IMR-90 (cell line): ENCODE measurements at regions not wholly inside any gene's neighbourhood (a gene's known extent, or its start where the extent isn't known, plus 50 kb on each side); places are given as distances from the start of the nearest gene placed in this dataset.

Experiments used
- ATAC-seq: fragments of 200-7000 bp; cut with Tn5 transposase; 2 replicates; pipeline ENCODE4 v1.9.1; 2020; ENCODE audit warnings: low read depth, mild to moderate bottlenecking, moderate library complexity
- BruUV-seq: library from RNA; stranded (reverse); fragments of 400-500 nt; replicated peaks from 2 replicates; lab custom pipeline; 2021; lab: Mats Ljungman, UMichigan
- CTCF ChIA-PET: fragments of 300-600 bp; formaldehyde crosslinking; extraction: SDS; loops from one replicate; lab custom pipeline; 2021; ENCODE audit warnings: antibody characterized with exemption; lab: Yijun Ruan, JAX
- POLR2A ChIA-PET: fragments of 300-600 bp; sonication (Branson Sonifier 250); formaldehyde crosslinking; loops from one replicate; lab custom pipeline; 2022; ENCODE audit warnings: antibody characterized with exemption; ENCODE audit not compliant: unreplicated experiment; lab: Charles Lee
- DNase-seq: peaks from one replicate; pipeline ENCODE4 v3.0.0; 2013
- H2AFZ ChIP-seq: replicated peaks from 2 replicates; pipeline ENCODE3; 2013; ENCODE audit warnings: low read length, mild to moderate bottlenecking; ENCODE audit not compliant: poor library complexity
- H2AK5ac ChIP-seq: 2 replicates; pipeline ENCODE4 v1.6.1; 2013; ENCODE audit warnings: low read depth, low read length, inconsistent platforms
- H2AK9ac ChIP-seq: replicated peaks from 2 replicates; pipeline ENCODE3; 2013; ENCODE audit warnings: mild to moderate bottlenecking, low read depth, low read length, moderate library complexity; ENCODE audit not compliant: poor library complexity
- H2BK120ac ChIP-seq: 2 replicates; pipeline ENCODE4 v1.6.1; 2013; ENCODE audit warnings: low read depth, low read length, inconsistent platforms
- H2BK15ac ChIP-seq: 3 replicates; pipeline ENCODE4 v1.6.1; 2013; ENCODE audit warnings: low read depth, low read length, inconsistent platforms
- H2BK20ac ChIP-seq: 2 replicates; pipeline ENCODE4 v1.6.1; 2013; ENCODE audit warnings: low read depth, mild to moderate bottlenecking, inconsistent platforms, low read length, moderate library complexity
- H2BK5ac ChIP-seq: 2 replicates; pipeline ENCODE4 v1.6.1; 2013; ENCODE audit warnings: mild to moderate bottlenecking, low read depth, low read length, inconsistent platforms; ENCODE audit not compliant: poor library complexity, severe bottlenecking
- H3K14ac ChIP-seq: replicated peaks from 2 replicates; pipeline ENCODE4 v1.6.1; 2013; ENCODE audit warnings: low read depth, low read length, inconsistent platforms
- H3K18ac ChIP-seq: 2 replicates; pipeline ENCODE4 v1.6.1; 2013; ENCODE audit warnings: low read depth, low read length, control low read depth
- H3K23ac ChIP-seq: 2 replicates; pipeline ENCODE4 v1.6.1; 2013; ENCODE audit warnings: low read depth, low read length, inconsistent platforms
- H3K27ac ChIP-seq: 2 replicates; pipeline ENCODE4 v1.5.1; 2013; ENCODE audit warnings: mild to moderate bottlenecking, control low read depth, low read length; ENCODE audit not compliant: insufficient read depth
- H3K27me3 ChIP-seq: 2 replicates; pipeline ENCODE4 v1.6.1; 2013; ENCODE audit warnings: low read length; ENCODE audit not compliant: control insufficient read depth, insufficient read depth
- H3K36me3 ChIP-seq: 2 replicates; pipeline ENCODE4 v1.6.1; 2013; ENCODE audit warnings: low read length, mixed read lengths; ENCODE audit not compliant: control insufficient read depth, insufficient read depth
- H3K4ac ChIP-seq: 2 replicates; pipeline ENCODE4 v1.6.1; 2013; ENCODE audit warnings: low read depth, low read length, inconsistent platforms
- H3K4me1 ChIP-seq: 2 replicates; pipeline ENCODE4 v1.6.1; 2013; ENCODE audit warnings: low read length, mixed read lengths; ENCODE audit not compliant: control insufficient read depth, insufficient read depth
- H3K4me2 ChIP-seq: 2 replicates; pipeline ENCODE4 v1.6.1; 2013; ENCODE audit warnings: low read depth, mild to moderate bottlenecking, control low read depth, low read length, moderate library complexity
- H3K4me3 ChIP-seq: 2 replicates; pipeline ENCODE4 v1.5.1; 2013; ENCODE audit warnings: low read depth, mild to moderate bottlenecking, control low read depth, low read length, moderate library complexity; ENCODE audit not compliant: insufficient read depth
- H3K56ac ChIP-seq: 2 replicates; pipeline ENCODE4 v1.6.1; 2013; ENCODE audit warnings: low read length, inconsistent platforms; ENCODE audit not compliant: insufficient read depth; ENCODE audit errors: extremely low read depth
- H3K79me1 ChIP-seq, 2 experiments: 2 replicates each; pipeline ENCODE4 v1.6.1; 2013; ENCODE audit warnings: low read length in 2 of 2, inconsistent platforms in 1 of 2, low read depth in 1 of 2
- H3K9ac ChIP-seq: 2 replicates; pipeline ENCODE4 v1.6.1; 2013; ENCODE audit warnings: low read depth, low read length, control low read depth
- H3K9me1 ChIP-seq: 2 replicates; pipeline ENCODE4 v1.6.1; 2013; ENCODE audit warnings: low read length, inconsistent platforms; ENCODE audit not compliant: insufficient read depth
- H3K9me3 ChIP-seq: 2 replicates; pipeline ENCODE4 v1.6.1; 2013; ENCODE audit warnings: low read length; ENCODE audit not compliant: control insufficient read depth, insufficient read depth
- H4K20me1 ChIP-seq: 2 replicates; pipeline ENCODE4 v1.6.1; 2013; ENCODE audit warnings: low read length, inconsistent platforms; ENCODE audit not compliant: insufficient read depth
- H4K5ac ChIP-seq: 2 replicates; pipeline ENCODE4 v1.6.1; 2013; ENCODE audit warnings: mild to moderate bottlenecking, low read depth, low read length, control low read depth
- H4K8ac ChIP-seq, 2 experiments: 2 replicates each; pipeline ENCODE4 v1.6.1; 2013; ENCODE audit warnings: low read depth in 2 of 2, low read length in 2 of 2, control low read depth in 1 of 2, inconsistent platforms in 1 of 2
- H4K91ac ChIP-seq: 2 replicates; pipeline ENCODE4 v1.6.1; 2013; ENCODE audit warnings: low read depth, low read length, inconsistent platforms; ENCODE audit not compliant: insufficient read depth
- BHLHE40 ChIP-seq: fragments of 150-350 bp; IDR thresholded peaks from 2 replicates; pipeline ENCODE4 v1.6.1; 2016; ENCODE audit warnings: mild to moderate bottlenecking, low read depth, low read length
- CEBPB ChIP-seq: IDR thresholded peaks from 2 replicates; pipeline ENCODE4 v1.6.1; 2012; ENCODE audit warnings: low read depth, low read length, improper control_type of control experiment
- CHD1 ChIP-seq: IDR thresholded peaks from 2 replicates; pipeline ENCODE4 v1.6.1; 2012; ENCODE audit warnings: low read depth, low read length, improper control_type of control experiment
- CTCF ChIP-seq: conservative IDR thresholded peaks from 2 replicates; pipeline ENCODE4 v1.5.1; 2012; ENCODE audit warnings: mild to moderate bottlenecking, low read depth, low read length, improper control_type of control experiment
- ELK1 ChIP-seq: fragments of 150-350 bp; IDR thresholded peaks from 2 replicates; pipeline ENCODE4 v1.6.1; 2016; ENCODE audit warnings: low read depth, mild to moderate bottlenecking, low read length, moderate library complexity, borderline replicate concordance
- FOS ChIP-seq: fragments of 150-350 bp; IDR thresholded peaks from 2 replicates; pipeline ENCODE4 v1.6.1; 2016; ENCODE audit warnings: low read depth, low read length
- MAFK ChIP-seq: IDR thresholded peaks from 2 replicates; pipeline ENCODE4 v1.6.1; 2012; ENCODE audit warnings: low read depth, low read length, improper control_type of control experiment
- MAZ ChIP-seq: IDR thresholded peaks from 2 replicates; pipeline ENCODE4 v1.6.1; 2012; ENCODE audit warnings: low read depth, mild to moderate bottlenecking, low read length, improper control_type of control experiment, moderate library complexity, borderline replicate concordance
- MXI1 ChIP-seq: IDR thresholded peaks from 2 replicates; pipeline ENCODE4 v1.6.1; 2012; ENCODE audit warnings: low read depth, mild to moderate bottlenecking, low read length, moderate library complexity, borderline replicate concordance
- NFE2L2 ChIP-seq: fragments of 150-350 bp; IDR thresholded peaks from 2 replicates; pipeline ENCODE4 v1.6.1; 2016; ENCODE audit warnings: low read depth, mild to moderate bottlenecking, low read length
- POLR2A ChIP-seq: IDR thresholded peaks from 2 replicates; pipeline ENCODE4 v1.6.1; 2012; ENCODE audit warnings: mild to moderate bottlenecking, low read depth, low read length
- RAD21 ChIP-seq: IDR thresholded peaks from 2 replicates; pipeline ENCODE4 v1.6.1; 2012; ENCODE audit warnings: low read length, improper control_type of control experiment
- RCOR1 ChIP-seq: IDR thresholded peaks from 2 replicates; pipeline ENCODE4 v1.6.1; 2012; ENCODE audit warnings: mild to moderate bottlenecking, low read length, improper control_type of control experiment; ENCODE audit not compliant: insufficient replicate concordance
- RFX5 ChIP-seq: IDR thresholded peaks from 2 replicates; pipeline ENCODE4 v1.8.0; 2012; ENCODE audit warnings: low read depth, mild to moderate bottlenecking, low read length, moderate library complexity
- SMC3 ChIP-seq: fragments of 150-350 bp; IDR thresholded peaks from 2 replicates; pipeline ENCODE4 v1.6.1; 2016; ENCODE audit warnings: low read depth, mild to moderate bottlenecking, antibody characterized with exemption, low read length, moderate library complexity
- USF2 ChIP-seq: fragments of 150-350 bp; IDR thresholded peaks from 2 replicates; pipeline ENCODE4 v1.6.1; 2017; ENCODE audit warnings: mild to moderate bottlenecking, antibody characterized with exemption, low read length, low read depth
- WGBS, 2 experiments: methylation state at CpG; one replicate each; pipeline versions ENCODE4 v1.1.5 to v1.1.7; 2013; ENCODE audit warnings: missing lambda C conversion rate in 2 of 2; ENCODE audit not compliant: insufficient read length in 1 of 2; ENCODE audit errors: extremely low coverage in 2 of 2; 5-methylcytosine and 5-hydroxymethylcytosine counted together
- dilution Hi-C: fragments of 300-500 bp; cut with HindIII; formaldehyde crosslinking; loops from one replicate; pipeline ENCODE4 v1.14.3; 2018; ENCODE audit warnings: low sequenced_read_pairs; ENCODE audit not compliant: unreplicated experiment
- in situ Hi-C: fragments of 300-500 bp; cut with MboI; formaldehyde crosslinking; loops from 3 replicates; pipeline ENCODE4 v1.14.3; 2019; ENCODE audit warnings: low sequenced_read_pairs, inconsistent platforms, mixed read lengths
- intact Hi-C: fragments of 100-400 bp; cut with micrococcal nuclease; formaldehyde crosslinking; loops from 2 replicates; pipeline ENCODE4 v1.10.0; 2022

- Histone ChIP-seq H4K91ac (no peak overlapping the region), H3K36me3 (no peaks in the 10 kb centered on the region), H3K56ac (no peak overlapping the region), H3K79me1 (no peaks in the 10 kb centered on the region), H3K9me1 (no peaks in the 10 kb centered on the region), H2BK15ac (no peak overlapping the region), H2BK20ac (no peak overlapping the region), H3K9me3 (peaks cover 61% of the 10 kb centered on the region), H2BK120ac (no peak overlapping the region), H2AK9ac (no peak overlapping the region), H3K4me3 (no peak overlapping the region), H2BK5ac (no peak overlapping the region), H3K27ac (no peak overlapping the region), H3K4me2 (no peak overlapping the region), H2AFZ (no peak overlapping the region), H3K27me3 (no peaks in the 10 kb centered on the region), H3K23ac (no peak overlapping the region), H3K14ac (no peak overlapping the region), H3K18ac (no peak overlapping the region), H4K8ac (no peak overlapping the region), H3K9ac (no peak overlapping the region), H4K5ac (no peak overlapping the region), H4K20me1 (no peaks in the 10 kb centered on the region), H3K4ac (no peak overlapping the region), H2AK5ac (no peak overlapping the region), H3K4me1 (no peaks in the 10 kb centered on the region)
- intact Hi-C loops: no loop called here
- in situ Hi-C loops: no loop called here
- DNase-seq (no peak), ATAC-seq (no peak)
- ChIA-PET CTCF (no interaction called here), POLR2A (no interaction called here)
- TF ChIP-seq SMC3: no peak
- no peak for TF ChIP-seq RAD21
- TF ChIP-seq MXI1: no peak
- TF ChIP-seq CEBPB: no peak
- no peak for TF ChIP-seq USF2
- no peak for TF ChIP-seq MAZ
- no peak for TF ChIP-seq CTCF
- TF ChIP-seq ELK1: no peak
- TF ChIP-seq MAFK: no peak
- TF ChIP-seq POLR2A: no peak
- no peak for TF ChIP-seq RCOR1
- TF ChIP-seq BHLHE40: no peak
- TF ChIP-seq CHD1: no peak
- no peak for TF ChIP-seq NFE2L2
- TF ChIP-seq RFX5: no peak
- no peak for TF ChIP-seq FOS
- 73% methylated on average over 4 of the region's 7 CpGs; no CpG with 5 or more reads in 1 of the 2 experiments for WGBS, 2 experiments
- dilution Hi-C loops: no loop called here
- no TSS peak for BruUV-seq
These were observed 121.5 kb upstream of the B3GAT1 start for GRCh38 chr11:134533511-134533910.
